ENCODE measurements at regions not wholly inside any gene's neighbourhood (a gene's known extent, or its start where the extent isn't known, plus 50 kb on each side); places are given as distances from the start of the nearest gene placed in this dataset.

DNA sequence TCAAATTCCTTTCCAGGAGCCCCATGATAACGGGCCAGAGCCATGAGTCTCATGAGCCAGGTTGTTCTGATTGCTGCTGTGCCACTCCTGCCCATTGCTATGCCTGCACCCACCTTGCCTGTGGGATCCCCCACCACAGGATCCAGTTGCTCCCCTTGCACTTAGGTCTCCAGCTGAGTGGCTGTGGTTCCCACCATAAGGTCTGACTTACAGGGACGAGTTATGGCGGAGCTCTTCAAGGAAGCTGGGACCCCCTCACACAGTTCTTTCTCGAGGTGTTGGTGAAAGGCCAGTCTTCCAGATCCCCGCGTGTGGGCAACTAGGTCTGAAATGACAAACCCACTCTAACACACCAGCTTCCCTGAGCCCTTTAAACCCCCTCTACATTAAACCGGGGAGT is 111.9 kb upstream of the C14orf180 start:
- Histone ChIP-seq H3K27me3 (ENCODE audit: control insufficient read depth in 2 of 2, insufficient read depth in 2 of 2, low read length in 2 of 2) (peaks cover 0 to 11% of the 10 kb centered on the region in 2 experiments; a peak in 1 of 5 replicates), H3K4me1 (replicated peaks in 1 of 2; ENCODE audit: control insufficient read depth in 2 of 2, insufficient read depth in 2 of 2, low read length in 2 of 2) (no peaks in the 10 kb centered on the region), H3K9me3 (replicated peaks; ENCODE audit: control insufficient read depth, insufficient read depth, low read depth, low read length) (no peaks in the 10 kb centered on the region), H2AFZ (ENCODE audit: low read depth, low read length) (no peak overlapping the region), H4K20me1 (replicated peaks; ENCODE audit: control insufficient read depth, insufficient read depth, low read length) (no peaks in the 10 kb centered on the region), H3K4me3 (no peak overlapping the region), H3K4me2 (ENCODE audit: insufficient read depth, low read length) (no peak overlapping the region), H3K9ac (ENCODE audit: insufficient read depth in 1 of 2, low read depth in 2 of 2, low read length in 2 of 2) (no peak overlapping the region), H3K79me2 (ENCODE audit: control insufficient read depth, insufficient read depth, low read length) (no peaks in the 10 kb centered on the region), H3K27ac (ENCODE audit: extremely low read depth, low read depth, low read length) (no peak overlapping the region), H3K9me1 (ENCODE audit: control insufficient read depth, insufficient read depth, low read length) (no peaks in the 10 kb centered on the region), H3K36me3 (ENCODE audit: control insufficient read depth, insufficient read depth, low read length) (no peaks in the 10 kb centered on the region)
- CTCF ChIA-PET (ENCODE audit: low intra/inter-chr PET ratio) = no interaction called here
- FAIRE-seq (no peak), ATAC-seq (no peak), DNase-seq (ENCODE audit: extremely low read depth in 1 of 4, low spot score in 3 of 4) (no peak)
- 1% methylated on average over 7 of the region's 7 CpGs for WGBS (ENCODE audit: insufficient coverage, low coverage, missing lambda C conversion rate)
- intact Hi-C loops (cut with micrococcal nuclease) = no loop called here
- BruUV-seq (replicated peaks) = no TSS peak
- POLR2A ChIA-PET = interaction anchor here (1.0 kb wide), 1 partner anchor 8 kb away, joined by 3 read pairs; no protein-coding TSS in a partner anchor
- in situ Hi-C loops (cut with MboI) = no loop called here
- TF ChIP-seq RBM15 (IDR thresholded peaks at IDR 0.05; ENCODE audit: insufficient read depth, low read length) (no peak), CXXC5 (CRISPR knock-in tag; IDR thresholded peaks at IDR 0.05) (no peak), BRCA1 (IDR thresholded peaks at IDR 0.05) (no peak), BRCA1 (CRISPR knock-in tag; IDR thresholded peaks at IDR 0.05) (no peak), SMARCB1 (IDR thresholded peaks at IDR 0.05; ENCODE audit: insufficient read length, low read depth) (no peak), BRD9 (IDR thresholded peaks at IDR 0.05; ENCODE audit: low read depth, partially characterized antibody) (no peak), ZNF780A (CRISPR knock-in tag; IDR thresholded peaks at IDR 0.05) (no peak), DNMT1 (IDR thresholded peaks at IDR 0.05) (no peak), SOX6 (IDR thresholded peaks at IDR 0.05) (no peak)
- TF ChIP-seq, protein P1, sequence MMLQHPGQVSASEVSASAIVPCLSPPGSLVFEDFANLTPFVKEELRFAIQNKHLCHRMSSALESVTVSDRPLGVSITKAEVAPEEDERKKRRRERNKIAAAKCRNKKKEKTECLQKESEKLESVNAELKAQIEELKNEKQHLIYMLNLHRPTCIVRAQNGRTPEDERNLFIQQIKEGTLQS (IDR thresholded peaks at IDR 0.05) = no peak
- TF ChIP-seq, protein P1 (CRISPR knock-in tag; conservative IDR thresholded peaks at IDR 0.05) = no peak
- TF ChIP-seq, protein P2, sequence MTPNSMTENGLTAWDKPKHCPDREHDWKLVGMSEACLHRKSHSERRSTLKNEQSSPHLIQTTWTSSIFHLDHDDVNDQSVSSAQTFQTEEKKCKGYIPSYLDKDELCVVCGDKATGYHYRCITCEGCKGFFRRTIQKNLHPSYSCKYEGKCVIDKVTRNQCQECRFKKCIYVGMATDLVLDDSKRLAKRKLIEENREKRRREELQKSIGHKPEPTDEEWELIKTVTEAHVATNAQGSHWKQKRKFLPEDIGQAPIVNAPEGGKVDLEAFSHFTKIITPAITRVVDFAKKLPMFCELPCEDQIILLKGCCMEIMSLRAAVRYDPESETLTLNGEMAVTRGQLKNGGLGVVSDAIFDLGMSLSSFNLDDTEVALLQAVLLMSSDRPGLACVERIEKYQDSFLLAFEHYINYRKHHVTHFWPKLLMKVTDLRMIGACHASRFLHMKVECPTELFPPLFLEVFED (CRISPR knock-in tag; conservative IDR thresholded peaks at IDR 0.05) = no peak
- TF ChIP-seq, protein P3, sequence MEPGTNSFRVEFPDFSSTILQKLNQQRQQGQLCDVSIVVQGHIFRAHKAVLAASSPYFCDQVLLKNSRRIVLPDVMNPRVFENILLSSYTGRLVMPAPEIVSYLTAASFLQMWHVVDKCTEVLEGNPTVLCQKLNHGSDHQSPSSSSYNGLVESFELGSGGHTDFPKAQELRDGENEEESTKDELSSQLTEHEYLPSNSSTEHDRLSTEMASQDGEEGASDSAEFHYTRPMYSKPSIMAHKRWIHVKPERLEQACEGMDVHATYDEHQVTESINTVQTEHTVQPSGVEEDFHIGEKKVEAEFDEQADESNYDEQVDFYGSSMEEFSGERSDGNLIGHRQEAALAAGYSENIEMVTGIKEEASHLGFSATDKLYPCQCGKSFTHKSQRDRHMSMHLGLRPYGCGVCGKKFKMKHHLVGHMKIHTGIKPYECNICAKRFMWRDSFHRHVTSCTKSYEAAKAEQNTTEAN (CRISPR knock-in tag; IDR thresholded peaks at IDR 0.05) = no peak
- TF ChIP-seq, protein P4, sequence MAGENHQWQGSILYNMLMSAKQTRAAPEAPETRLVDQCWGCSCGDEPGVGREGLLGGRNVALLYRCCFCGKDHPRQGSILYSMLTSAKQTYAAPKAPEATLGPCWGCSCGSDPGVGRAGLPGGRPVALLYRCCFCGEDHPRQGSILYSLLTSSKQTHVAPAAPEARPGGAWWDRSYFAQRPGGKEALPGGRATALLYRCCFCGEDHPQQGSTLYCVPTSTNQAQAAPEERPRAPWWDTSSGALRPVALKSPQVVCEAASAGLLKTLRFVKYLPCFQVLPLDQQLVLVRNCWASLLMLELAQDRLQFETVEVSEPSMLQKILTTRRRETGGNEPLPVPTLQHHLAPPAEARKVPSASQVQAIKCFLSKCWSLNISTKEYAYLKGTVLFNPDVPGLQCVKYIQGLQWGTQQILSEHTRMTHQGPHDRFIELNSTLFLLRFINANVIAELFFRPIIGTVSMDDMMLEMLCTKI (IDR thresholded peaks at IDR 0.05; ENCODE audit: partially characterized antibody) = no peak
- TF ChIP-seq, protein P5, sequence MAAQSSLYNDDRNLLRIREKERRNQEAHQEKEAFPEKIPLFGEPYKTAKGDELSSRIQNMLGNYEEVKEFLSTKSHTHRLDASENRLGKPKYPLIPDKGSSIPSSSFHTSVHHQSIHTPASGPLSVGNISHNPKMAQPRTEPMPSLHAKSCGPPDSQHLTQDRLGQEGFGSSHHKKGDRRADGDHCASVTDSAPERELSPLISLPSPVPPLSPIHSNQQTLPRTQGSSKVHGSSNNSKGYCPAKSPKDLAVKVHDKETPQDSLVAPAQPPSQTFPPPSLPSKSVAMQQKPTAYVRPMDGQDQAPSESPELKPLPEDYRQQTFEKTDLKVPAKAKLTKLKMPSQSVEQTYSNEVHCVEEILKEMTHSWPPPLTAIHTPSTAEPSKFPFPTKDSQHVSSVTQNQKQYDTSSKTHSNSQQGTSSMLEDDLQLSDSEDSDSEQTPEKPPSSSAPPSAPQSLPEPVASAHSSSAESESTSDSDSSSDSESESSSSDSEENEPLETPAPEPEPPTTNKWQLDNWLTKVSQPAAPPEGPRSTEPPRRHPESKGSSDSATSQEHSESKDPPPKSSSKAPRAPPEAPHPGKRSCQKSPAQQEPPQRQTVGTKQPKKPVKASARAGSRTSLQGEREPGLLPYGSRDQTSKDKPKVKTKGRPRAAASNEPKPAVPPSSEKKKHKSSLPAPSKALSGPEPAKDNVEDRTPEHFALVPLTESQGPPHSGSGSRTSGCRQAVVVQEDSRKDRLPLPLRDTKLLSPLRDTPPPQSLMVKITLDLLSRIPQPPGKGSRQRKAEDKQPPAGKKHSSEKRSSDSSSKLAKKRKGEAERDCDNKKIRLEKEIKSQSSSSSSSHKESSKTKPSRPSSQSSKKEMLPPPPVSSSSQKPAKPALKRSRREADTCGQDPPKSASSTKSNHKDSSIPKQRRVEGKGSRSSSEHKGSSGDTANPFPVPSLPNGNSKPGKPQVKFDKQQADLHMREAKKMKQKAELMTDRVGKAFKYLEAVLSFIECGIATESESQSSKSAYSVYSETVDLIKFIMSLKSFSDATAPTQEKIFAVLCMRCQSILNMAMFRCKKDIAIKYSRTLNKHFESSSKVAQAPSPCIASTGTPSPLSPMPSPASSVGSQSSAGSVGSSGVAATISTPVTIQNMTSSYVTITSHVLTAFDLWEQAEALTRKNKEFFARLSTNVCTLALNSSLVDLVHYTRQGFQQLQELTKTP (IDR thresholded peaks at IDR 0.05; ENCODE audit: low read depth in 1 of 2, partially characterized antibody in 2 of 2) = no peak

Data from K562 (cell line).